DOHH2 (cell line): ENCODE measurements at regions not wholly inside any gene's neighbourhood (a gene's known extent, or its start where the extent isn't known, plus 50 kb on each side); places are given as distances from the start of the nearest gene placed in this dataset.

Experiments
- H3F3A ChIP-seq: fragments of 200-600 bp; sonication (generic), shearing (Covaris generic); 2 replicates; pipeline ENCODE4 v1.6.0; 2016; ENCODE audit warnings: antibody characterized with exemption, mild to moderate bottlenecking; ENCODE audit not compliant: control insufficient read depth, insufficient read depth
- H3K27ac ChIP-seq: fragments of 200-600 bp; sonication (generic); 2 replicates; pipeline ENCODE4 v1.5.1; 2014; ENCODE audit warnings: low read depth, mild to moderate bottlenecking, low read length, moderate library complexity
- H3K27me3 ChIP-seq: fragments of 200-600 bp; sonication (generic); 2 replicates; pipeline ENCODE4 v1.6.1; 2014; ENCODE audit warnings: mild to moderate bottlenecking, low read length, mixed read lengths; ENCODE audit not compliant: control insufficient read depth
- H3K36me3 ChIP-seq: fragments of 200-600 bp; sonication (generic); 2 replicates; pipeline ENCODE4 v1.6.1; 2014; ENCODE audit warnings: mild to moderate bottlenecking, low read length, moderate library complexity, mixed read lengths; ENCODE audit not compliant: control insufficient read depth
- H3K4me1 ChIP-seq: fragments of 200-600 bp; sonication (generic); 2 replicates; pipeline ENCODE4 v1.6.1; 2014; ENCODE audit warnings: mild to moderate bottlenecking, low read length, mixed read lengths; ENCODE audit not compliant: control insufficient read depth
- H3K4me2 ChIP-seq: fragments of 200-600 bp; sonication (generic); 2 replicates; pipeline ENCODE4 v1.6.0; 2014; ENCODE audit warnings: mild to moderate bottlenecking, low read length, moderate library complexity
- H3K4me3 ChIP-seq: fragments of 200-600 bp; sonication (generic); 2 replicates; pipeline ENCODE4 v1.5.1; 2014; ENCODE audit warnings: mild to moderate bottlenecking, low read length, mixed read lengths
- H3K79me2 ChIP-seq: fragments of 200-600 bp; sonication (generic); 2 replicates; pipeline ENCODE4 v1.6.1; 2014; ENCODE audit warnings: mild to moderate bottlenecking, low read length, mixed read lengths; ENCODE audit not compliant: control insufficient read depth
- H3K9me2 ChIP-seq: fragments of 200-600 bp; sonication (generic); replicated peaks from 2 replicates; pipeline ENCODE4 v1.6.1; 2014; ENCODE audit warnings: mild to moderate bottlenecking, low read length, mixed read lengths; ENCODE audit not compliant: control insufficient read depth
- H3K9me3 ChIP-seq: fragments of 200-600 bp; sonication (generic); 2 replicates; pipeline ENCODE4 v1.6.1; 2014; ENCODE audit warnings: antibody characterized with exemption, low read length, mixed read lengths; ENCODE audit not compliant: control insufficient read depth, insufficient read depth
- H4K20me1 ChIP-seq: fragments of 200-600 bp; sonication (generic); 2 replicates; pipeline ENCODE4 v1.6.0; 2014; ENCODE audit warnings: low read depth, mild to moderate bottlenecking, antibody characterized with exemption, low read length, moderate library complexity; ENCODE audit not compliant: control insufficient read depth, insufficient read depth
- EZH2phosphoT487 ChIP-seq: fragments of 200-600 bp; sonication (generic); IDR thresholded peaks from 2 replicates; pipeline ENCODE4 v1.6.1; 2017; ENCODE audit warnings: borderline replicate concordance, mild to moderate bottlenecking, antibody characterized with exemption, low read length, moderate library complexity, mixed read lengths
- TF ChIP-seq, protein P1 (sequence below): fragments of 200-600 bp; sonication (generic); IDR thresholded peaks from one replicate; pipeline ENCODE4 v1.5.1; 2014; ENCODE audit warnings: antibody characterized with exemption, mild to moderate bottlenecking, low read depth, low read length; ENCODE audit not compliant: poor library complexity, severe bottlenecking

DNA sequence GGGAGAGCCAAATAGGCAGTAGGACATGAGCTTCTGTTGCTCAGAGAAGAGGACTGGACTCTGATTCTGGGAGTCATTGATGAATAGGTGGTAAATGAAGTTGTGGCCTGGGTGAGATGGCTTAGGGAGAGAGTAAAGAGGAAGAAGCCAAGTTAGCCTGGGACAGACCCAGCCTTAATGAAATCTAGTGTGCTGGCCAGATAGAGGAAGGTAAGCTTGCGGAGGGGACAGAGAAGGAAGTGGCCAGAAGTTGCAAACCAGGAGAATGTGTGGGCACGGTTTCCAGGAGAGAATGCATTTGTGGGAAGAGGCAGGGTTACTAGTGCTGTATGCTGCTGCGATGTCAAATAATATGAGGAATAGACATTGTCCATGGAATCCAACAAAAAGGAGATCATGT, 83.3 kb upstream of the OLFM4 start:
- H3K27me3 ChIP-seq = no peaks in the 10 kb centered on the region
- no peaks in the 10 kb centered on the region for H3K9me3 ChIP-seq
- no peaks in the 10 kb centered on the region for H4K20me1 ChIP-seq
- H3K36me3 ChIP-seq = no peaks in the 10 kb centered on the region
- H3K9me2 ChIP-seq = no peaks in the 10 kb centered on the region
- no peaks in the 10 kb centered on the region for H3K79me2 ChIP-seq
- H3K4me1 ChIP-seq = no peaks in the 10 kb centered on the region
- no peak overlapping the region for H3K4me2 ChIP-seq
- TF ChIP-seq, protein P1, sequence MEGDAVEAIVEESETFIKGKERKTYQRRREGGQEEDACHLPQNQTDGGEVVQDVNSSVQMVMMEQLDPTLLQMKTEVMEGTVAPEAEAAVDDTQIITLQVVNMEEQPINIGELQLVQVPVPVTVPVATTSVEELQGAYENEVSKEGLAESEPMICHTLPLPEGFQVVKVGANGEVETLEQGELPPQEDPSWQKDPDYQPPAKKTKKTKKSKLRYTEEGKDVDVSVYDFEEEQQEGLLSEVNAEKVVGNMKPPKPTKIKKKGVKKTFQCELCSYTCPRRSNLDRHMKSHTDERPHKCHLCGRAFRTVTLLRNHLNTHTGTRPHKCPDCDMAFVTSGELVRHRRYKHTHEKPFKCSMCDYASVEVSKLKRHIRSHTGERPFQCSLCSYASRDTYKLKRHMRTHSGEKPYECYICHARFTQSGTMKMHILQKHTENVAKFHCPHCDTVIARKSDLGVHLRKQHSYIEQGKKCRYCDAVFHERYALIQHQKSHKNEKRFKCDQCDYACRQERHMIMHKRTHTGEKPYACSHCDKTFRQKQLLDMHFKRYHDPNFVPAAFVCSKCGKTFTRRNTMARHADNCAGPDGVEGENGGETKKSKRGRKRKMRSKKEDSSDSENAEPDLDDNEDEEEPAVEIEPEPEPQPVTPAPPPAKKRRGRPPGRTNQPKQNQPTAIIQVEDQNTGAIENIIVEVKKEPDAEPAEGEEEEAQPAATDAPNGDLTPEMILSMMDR = no peak
- TF ChIP-seq EZH2phosphoT487 = no peak
- H3K4me3 ChIP-seq = no peak overlapping the region
- no peaks in the 10 kb centered on the region for H3F3A ChIP-seq
- H3K27ac ChIP-seq = no peak overlapping the region

DNA sequence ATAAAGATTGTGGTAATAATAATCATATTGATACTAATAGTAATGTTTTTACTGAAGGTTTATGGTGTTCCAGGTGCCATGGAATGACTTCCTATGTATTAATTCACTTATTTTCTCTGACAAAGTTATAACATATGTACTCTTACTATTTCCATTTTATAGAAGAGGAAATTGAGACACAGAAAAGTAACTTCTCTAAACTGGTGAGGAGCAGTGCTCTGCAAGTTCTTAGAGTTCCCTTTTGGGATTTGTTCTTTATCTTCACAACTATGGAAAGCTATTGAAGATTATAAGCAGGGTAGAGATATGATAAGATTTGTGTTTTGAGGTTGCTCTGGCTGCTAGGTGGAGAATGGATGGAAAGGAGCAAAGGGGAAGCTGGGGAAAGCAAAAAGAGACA, 83.9 kb upstream of the OLFM4 start:
- no peaks in the 10 kb centered on the region for H3K27me3 ChIP-seq
- H3K27ac ChIP-seq = no peak overlapping the region
- H3K9me3 ChIP-seq = no peaks in the 10 kb centered on the region
- H3K4me3 ChIP-seq = no peak overlapping the region
- TF ChIP-seq, protein P1 = no peak
- TF ChIP-seq EZH2phosphoT487 = no peak
- H3K4me2 ChIP-seq = no peak overlapping the region
- no peaks in the 10 kb centered on the region for H3K4me1 ChIP-seq
- H3K79me2 ChIP-seq = no peaks in the 10 kb centered on the region
- no peaks in the 10 kb centered on the region for H3K36me3 ChIP-seq
- H3K9me2 ChIP-seq = no peaks in the 10 kb centered on the region
- no peaks in the 10 kb centered on the region for H3F3A ChIP-seq
- H4K20me1 ChIP-seq = no peaks in the 10 kb centered on the region

DNA sequence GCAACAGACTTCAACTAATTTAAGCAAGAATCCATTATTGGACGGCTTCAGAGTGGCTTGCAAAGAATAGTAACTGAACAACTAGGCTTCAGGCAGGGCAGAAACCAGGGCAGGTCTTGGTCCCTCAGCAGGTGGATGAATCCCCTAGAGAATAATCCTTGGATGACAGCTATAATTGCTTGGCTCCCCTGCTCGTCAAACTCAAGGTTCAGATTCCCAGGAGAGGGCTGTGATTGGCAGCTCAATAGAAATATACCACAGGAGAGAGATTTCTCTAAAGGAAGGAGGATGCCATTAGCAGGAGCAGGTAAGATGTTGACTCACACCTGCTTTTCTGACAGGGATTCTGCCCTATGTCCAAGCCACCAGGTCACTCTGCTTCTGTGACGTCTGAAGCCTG, 89.6 kb upstream of the PCDH8 start:
- TF ChIP-seq, protein P1 = no peak
- no peak for TF ChIP-seq EZH2phosphoT487
- Histone ChIP-seq H3K79me2 (no peaks in the 10 kb centered on the region), H3F3A (no peaks in the 10 kb centered on the region), H3K9me3 (no peaks in the 10 kb centered on the region), H3K36me3 (no peaks in the 10 kb centered on the region), H3K27me3 (no peaks in the 10 kb centered on the region), H3K27ac (no peak overlapping the region), H4K20me1 (no peaks in the 10 kb centered on the region), H3K9me2 (no peaks in the 10 kb centered on the region), H3K4me2 (no peak overlapping the region), H3K4me1 (no peaks in the 10 kb centered on the region), H3K4me3 (no peak overlapping the region)

DNA sequence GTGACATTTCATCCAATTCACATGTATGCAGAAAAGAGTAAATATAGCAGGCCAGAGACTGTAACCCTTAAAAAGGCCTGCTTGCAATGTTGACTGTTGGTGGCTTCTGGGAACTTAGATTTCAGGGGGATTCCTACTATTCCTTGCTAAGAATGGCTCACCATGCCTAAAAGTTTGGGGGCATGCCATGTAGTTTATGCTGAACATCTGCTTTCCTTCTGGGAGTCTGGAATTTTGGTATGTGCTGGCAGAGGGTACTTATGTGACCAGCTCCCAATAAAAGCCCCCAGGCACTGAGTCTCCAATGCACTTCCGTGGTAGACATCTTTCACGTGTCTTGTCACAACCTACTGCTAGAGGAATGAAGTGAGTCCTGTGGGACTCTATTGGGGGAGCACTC, 88.4 kb upstream of the PCDH8 start:
- H3K27me3 ChIP-seq = no peaks in the 10 kb centered on the region
- H4K20me1 ChIP-seq = no peaks in the 10 kb centered on the region
- no peaks in the 10 kb centered on the region for H3K9me3 ChIP-seq
- no peaks in the 10 kb centered on the region for H3K36me3 ChIP-seq
- H3K4me2 ChIP-seq = no peak overlapping the region
- no peaks in the 10 kb centered on the region for H3K79me2 ChIP-seq
- no peak overlapping the region for H3K27ac ChIP-seq
- H3F3A ChIP-seq = no peaks in the 10 kb centered on the region
- TF ChIP-seq, protein P1 = no peak
- TF ChIP-seq EZH2phosphoT487 = no peak
- H3K9me2 ChIP-seq = no peaks in the 10 kb centered on the region
- no peaks in the 10 kb centered on the region for H3K4me1 ChIP-seq
- H3K4me3 ChIP-seq = no peak overlapping the region
